ENCODE measurements at regions not wholly inside any gene's neighbourhood (a gene's known extent, or its start where the extent isn't known, plus 50 kb on each side); places are given as distances from the start of the nearest gene placed in this dataset.
"Not testable (repeated sequence)": the region's sequence is repeated elsewhere in the genome, so short reads cannot be mapped to it uniquely, and the experiment has no call there.

DNA sequence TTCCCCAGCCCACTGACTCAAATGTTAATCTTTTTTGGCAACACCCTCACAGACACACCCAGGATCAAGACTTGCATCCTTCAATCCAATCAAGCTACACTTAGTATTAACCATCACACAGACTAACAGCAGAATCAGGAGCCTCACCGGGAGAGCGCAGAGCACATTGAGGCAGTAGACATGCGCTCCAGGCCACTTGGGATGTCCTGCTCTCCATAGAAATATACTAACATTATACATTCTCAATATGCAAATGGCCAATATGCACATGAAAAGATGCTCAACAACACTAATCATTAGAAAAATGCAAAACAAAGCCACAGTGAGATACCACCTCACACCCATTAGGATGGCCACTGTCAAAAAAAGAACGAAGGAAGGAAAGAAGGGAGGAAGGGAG is 135.0 kb upstream of the KCNE2 start:
- TF ChIP-seq, protein P1, sequence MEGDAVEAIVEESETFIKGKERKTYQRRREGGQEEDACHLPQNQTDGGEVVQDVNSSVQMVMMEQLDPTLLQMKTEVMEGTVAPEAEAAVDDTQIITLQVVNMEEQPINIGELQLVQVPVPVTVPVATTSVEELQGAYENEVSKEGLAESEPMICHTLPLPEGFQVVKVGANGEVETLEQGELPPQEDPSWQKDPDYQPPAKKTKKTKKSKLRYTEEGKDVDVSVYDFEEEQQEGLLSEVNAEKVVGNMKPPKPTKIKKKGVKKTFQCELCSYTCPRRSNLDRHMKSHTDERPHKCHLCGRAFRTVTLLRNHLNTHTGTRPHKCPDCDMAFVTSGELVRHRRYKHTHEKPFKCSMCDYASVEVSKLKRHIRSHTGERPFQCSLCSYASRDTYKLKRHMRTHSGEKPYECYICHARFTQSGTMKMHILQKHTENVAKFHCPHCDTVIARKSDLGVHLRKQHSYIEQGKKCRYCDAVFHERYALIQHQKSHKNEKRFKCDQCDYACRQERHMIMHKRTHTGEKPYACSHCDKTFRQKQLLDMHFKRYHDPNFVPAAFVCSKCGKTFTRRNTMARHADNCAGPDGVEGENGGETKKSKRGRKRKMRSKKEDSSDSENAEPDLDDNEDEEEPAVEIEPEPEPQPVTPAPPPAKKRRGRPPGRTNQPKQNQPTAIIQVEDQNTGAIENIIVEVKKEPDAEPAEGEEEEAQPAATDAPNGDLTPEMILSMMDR (IDR thresholded peaks at IDR 0.05; ENCODE audit: insufficient read depth, low read length): no peak
- no peak for DNase-seq (ENCODE audit: low read depth)
- no peak overlapping the region for H3K4me3 ChIP-seq (ENCODE audit: low read depth, low read length)

DNA sequence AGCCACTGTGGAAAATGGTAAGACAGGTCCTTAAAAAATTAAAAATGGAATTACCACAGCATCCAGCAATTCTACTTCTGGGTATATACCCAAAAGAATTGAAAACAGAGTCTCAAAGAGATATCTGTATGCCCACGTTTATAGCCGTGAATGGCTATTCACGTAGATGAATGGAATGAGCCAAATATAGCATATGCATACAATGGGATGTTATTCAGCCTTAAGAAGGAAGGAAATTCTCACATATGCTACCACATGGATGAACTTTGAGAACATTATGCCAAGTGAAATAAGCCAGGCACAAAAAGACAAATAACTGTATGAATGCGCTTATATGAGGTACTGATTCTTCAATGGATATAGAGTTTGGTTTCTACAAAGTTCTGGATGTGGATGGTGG is 134.5 kb upstream of the KCNE2 start:
- no peak for DNase-seq (ENCODE audit: low read depth)
- TF ChIP-seq, protein P1 (IDR thresholded peaks at IDR 0.05; ENCODE audit: insufficient read depth, low read length): no peak
- H3K4me3 ChIP-seq (ENCODE audit: low read depth, low read length): no peak overlapping the region

DNA sequence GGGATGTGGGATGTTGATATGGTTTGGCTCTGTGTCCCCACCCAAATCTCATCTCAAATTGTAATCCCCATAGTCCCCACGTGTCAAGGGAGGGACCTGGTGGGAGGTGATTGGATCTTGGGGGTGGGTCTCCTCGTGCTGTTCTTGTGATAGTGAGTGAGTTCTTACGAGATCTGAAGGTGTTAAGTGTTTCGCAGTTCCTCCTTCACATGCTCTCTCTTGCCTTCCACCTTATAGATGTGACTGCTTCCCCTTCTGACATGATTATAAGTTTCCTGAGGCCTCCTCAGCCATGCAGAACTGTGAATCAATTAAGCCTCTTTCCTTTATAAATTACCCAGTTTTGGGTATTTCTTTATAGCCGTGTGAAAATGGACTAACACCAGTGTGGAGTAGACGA is 130.1 kb upstream of the KCNE2 start:
- not testable (repeated sequence) for H3K4me3 ChIP-seq (ENCODE audit: low read depth, low read length); DNase-seq (ENCODE audit: low read depth)

DNA sequence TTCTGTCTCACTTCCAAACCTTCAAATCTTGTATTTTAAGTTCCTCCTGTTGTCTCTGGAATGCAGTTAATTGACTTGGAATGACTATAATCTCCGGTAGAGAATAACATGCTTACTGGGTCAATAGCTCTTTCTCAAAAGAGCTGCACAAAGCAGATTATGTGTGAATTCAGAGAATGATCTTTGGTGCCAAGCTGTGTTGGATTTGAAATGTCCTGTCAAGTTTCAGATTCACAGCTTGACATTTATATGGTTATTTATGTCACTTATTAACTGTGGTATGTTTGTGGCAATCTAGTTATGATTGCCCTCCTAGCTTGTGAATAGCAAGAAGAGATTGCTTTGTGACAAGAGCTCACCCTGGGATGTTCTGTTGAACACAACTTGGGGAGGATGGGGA is 128.3 kb upstream of the KCNE2 start:
- H3K4me3 ChIP-seq (ENCODE audit: low read depth, low read length): no peak overlapping the region
- TF ChIP-seq, protein P1 (IDR thresholded peaks at IDR 0.05; ENCODE audit: insufficient read depth, low read length): no peak
- DNase-seq (ENCODE audit: low read depth): no peak

DNA sequence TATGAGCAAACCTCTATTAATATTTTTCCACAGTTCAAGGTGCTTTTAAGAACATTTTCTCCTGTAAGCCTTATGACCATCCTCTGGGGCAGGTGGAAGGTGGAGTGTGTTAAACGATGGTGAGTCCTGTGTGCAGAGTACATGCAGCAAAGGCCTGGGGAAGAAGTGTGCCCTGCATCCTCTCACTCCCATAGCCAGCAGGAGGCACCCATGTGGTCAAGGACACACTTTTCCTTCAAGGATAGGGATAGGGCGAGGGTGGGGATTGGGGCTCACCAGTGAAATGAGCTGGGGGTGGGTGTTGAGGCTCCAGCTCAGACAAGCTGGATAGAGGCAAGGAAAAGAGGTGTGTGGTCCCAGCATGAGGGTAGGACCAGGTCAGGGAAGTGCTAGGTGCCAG is 120.8 kb upstream of the KCNE2 start:
- no peak for DNase-seq (ENCODE audit: low read depth)
- TF ChIP-seq, protein P1 (IDR thresholded peaks at IDR 0.05; ENCODE audit: insufficient read depth, low read length): no peak
- H3K4me3 ChIP-seq (ENCODE audit: low read depth, low read length): no peak overlapping the region

DNA sequence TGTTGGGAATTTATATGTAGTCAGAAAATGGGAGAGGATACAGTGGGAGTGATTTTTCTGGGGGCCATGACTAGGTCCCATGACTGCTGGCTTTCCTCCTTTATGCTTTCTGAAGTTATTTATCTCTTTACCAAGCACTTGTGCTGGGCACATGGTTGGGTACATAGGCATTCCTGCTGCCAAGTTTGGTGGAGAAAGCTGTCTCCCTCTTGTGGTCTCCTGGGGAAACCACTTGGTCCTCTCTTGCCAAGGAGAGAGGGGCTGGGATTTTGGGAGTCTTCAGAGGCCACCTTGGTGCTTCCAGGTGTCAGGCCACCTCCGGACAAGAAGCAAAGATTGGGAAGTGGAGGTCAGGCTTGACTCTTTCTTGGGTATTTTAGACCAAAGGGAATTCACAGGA is 120.2 kb upstream of the KCNE2 start:
- TF ChIP-seq, protein P1 (IDR thresholded peaks at IDR 0.05; ENCODE audit: insufficient read depth, low read length): peak; percentile 49
- no peak overlapping the region for H3K4me3 ChIP-seq (ENCODE audit: low read depth, low read length)
- DNase-seq (ENCODE audit: low read depth): peak; percentile 9

DNA sequence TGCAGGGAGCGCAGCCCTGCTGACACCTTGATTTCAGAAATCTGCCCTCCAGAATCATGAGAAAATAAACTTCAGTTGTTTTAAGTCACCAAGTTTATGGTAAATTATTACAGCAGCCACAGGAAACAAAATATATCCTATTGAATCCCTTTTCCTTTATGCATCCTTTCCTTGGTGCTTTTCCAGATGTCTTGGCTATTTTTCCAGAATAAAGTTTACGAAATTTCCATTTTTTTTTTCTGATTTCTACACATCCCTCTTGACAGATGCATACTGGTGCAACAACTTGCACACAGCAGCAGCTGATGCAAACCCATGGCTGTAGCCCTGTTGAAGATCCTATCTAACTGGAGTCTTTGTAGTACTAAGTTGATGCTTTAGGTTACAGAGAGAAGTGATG is 111.1 kb upstream of the KCNE2 start:
- no peak for DNase-seq (ENCODE audit: low read depth)
- no peak overlapping the region for H3K4me3 ChIP-seq (ENCODE audit: low read depth, low read length)
- TF ChIP-seq, protein P1 (IDR thresholded peaks at IDR 0.05; ENCODE audit: insufficient read depth, low read length): no peak

All from fibroblast of the aortic adventitia (primary cell).